ENCODE measurements at regions not wholly inside any gene's neighbourhood (a gene's known extent, or its start where the extent isn't known, plus 50 kb on each side); places are given as distances from the start of the nearest gene placed in this dataset.
A peak's percentile ranks its signal among the peaks of the same experiment; 100 is the strongest.

DNA sequence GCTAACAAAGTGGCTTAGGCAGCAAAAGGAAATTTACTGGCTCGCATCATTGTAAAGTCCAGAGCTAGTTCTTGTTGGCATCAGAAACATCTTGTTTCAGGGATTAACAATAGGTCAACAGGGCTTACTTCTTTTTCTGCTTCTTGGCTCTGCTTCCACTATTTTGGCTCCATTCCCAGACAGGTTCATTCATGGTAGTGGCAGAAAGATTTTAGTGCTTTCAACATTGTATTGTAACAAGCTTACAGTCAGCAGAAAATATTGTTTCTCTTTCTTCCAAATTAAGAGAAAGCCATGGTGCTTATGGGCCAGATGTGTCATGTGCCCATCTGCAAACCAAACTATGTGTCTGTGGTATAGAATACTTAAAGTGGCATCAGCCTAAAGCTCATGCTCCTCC lies 315.6 kb downstream of the RAB38 start:
- DNase-seq (ENCODE audit: low spot score) (no peak), ATAC-seq (ENCODE audit: insufficient number of reproducible peaks, low FRiP score, low read depth) (no peak)
- Histone ChIP-seq H3K27ac (no peak overlapping the region), H3K36me3 (no peaks in the 10 kb centered on the region), H3K27me3 (replicated peaks; ENCODE audit: insufficient read depth) (no peaks in the 10 kb centered on the region), H3K4me1 (ENCODE audit: control insufficient read depth in 1 of 2, low read depth in 2 of 2) (peaks cover 0 to 6% of the 10 kb centered on the region in 2 donors), H3K9me3 (no peaks in the 10 kb centered on the region), H3K4me3 (no peak overlapping the region)
- no peak for TF ChIP-seq CTCF (IDR thresholded peaks at IDR 0.05)

DNA sequence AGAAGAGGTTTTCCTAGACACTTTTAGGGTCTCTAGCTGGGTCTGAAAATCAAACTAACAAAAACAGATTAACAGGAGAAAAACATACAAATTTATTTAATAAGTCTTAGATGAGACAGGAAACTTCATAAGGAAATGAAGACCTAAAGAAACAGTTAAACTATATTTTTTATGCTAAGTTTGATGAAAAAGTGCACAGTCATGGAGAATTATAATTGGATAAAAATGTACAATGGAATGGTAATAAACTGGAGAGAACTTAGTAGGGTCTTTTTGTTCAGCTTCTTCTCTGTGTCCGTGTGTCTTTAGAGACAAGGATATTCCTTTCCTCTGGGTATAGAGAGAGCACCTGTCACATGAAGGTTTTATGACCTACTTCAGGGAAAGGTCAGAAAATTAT lies 323.4 kb downstream of the RAB38 start:
- H3K4me3 ChIP-seq: peak overlapping the region; percentile 45
- H3K4me1 ChIP-seq (ENCODE audit: control insufficient read depth in 1 of 2, low read depth in 2 of 2): peaks cover 0 to 15% of the 10 kb centered on the region in 2 donors
- peak overlapping the region; percentile 27 to 55 for H3K27ac ChIP-seq
- H3K36me3 ChIP-seq: no peaks in the 10 kb centered on the region
- no peaks in the 10 kb centered on the region for H3K9me3 ChIP-seq
- DNase-seq (ENCODE audit: low spot score): no peak
- ATAC-seq (ENCODE audit: insufficient number of reproducible peaks, low FRiP score, low read depth): no peak
- H3K27me3 ChIP-seq (replicated peaks; ENCODE audit: insufficient read depth): no peaks in the 10 kb centered on the region
- no peak for TF ChIP-seq CTCF (IDR thresholded peaks at IDR 0.05)

- H3K9me3 ChIP-seq: no peaks in the 10 kb centered on the region
- no peaks in the 10 kb centered on the region for H3K36me3 ChIP-seq
- H3K4me3 ChIP-seq: peak overlapping the region; percentile 45
- peak; percentile 53 for ATAC-seq (ENCODE audit: insufficient number of reproducible peaks, low FRiP score, low read depth)
- H3K27me3 ChIP-seq (replicated peaks; ENCODE audit: insufficient read depth): no peaks in the 10 kb centered on the region
- no peak for TF ChIP-seq CTCF (IDR thresholded peaks at IDR 0.05)
- DNase-seq (ENCODE audit: low spot score): no peak
- H3K27ac ChIP-seq: peak overlapping the region; percentile 27 to 55
- peaks cover 0 to 15% of the 10 kb centered on the region in 2 donors for H3K4me1 ChIP-seq (ENCODE audit: control insufficient read depth in 1 of 2, low read depth in 2 of 2)
Measured at GRCh38 chr11:87851234-87851633, 324.0 kb downstream of the RAB38 start.

DNA sequence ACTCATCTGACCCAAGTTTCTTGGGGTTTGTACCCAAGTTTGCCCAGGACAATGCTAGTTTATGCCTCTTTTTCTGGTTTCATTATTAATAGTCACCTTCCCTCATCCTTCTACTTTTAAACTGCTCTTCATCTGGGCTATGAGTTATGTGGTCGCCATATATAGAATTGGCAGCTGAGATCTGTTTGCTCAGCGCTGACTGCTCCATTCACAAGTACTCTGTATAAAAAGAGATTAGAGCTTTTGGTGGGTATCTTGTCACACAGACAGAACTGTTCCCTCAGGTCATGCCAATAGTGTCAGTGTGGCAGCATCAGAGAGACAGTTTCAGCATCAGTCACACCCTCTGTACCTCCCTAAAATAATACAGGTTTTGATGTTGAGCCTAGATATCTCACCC lies 326.0 kb downstream of the RAB38 start:
- Histone ChIP-seq H3K27ac (no peak overlapping the region), H3K36me3 (no peaks in the 10 kb centered on the region), H3K9me3 (no peaks in the 10 kb centered on the region), H3K4me3 (no peak overlapping the region), H3K27me3 (replicated peaks; ENCODE audit: insufficient read depth) (no peaks in the 10 kb centered on the region), H3K4me1 (ENCODE audit: control insufficient read depth in 1 of 2, low read depth in 2 of 2) (peaks cover 0 to 15% of the 10 kb centered on the region in 2 donors)
- DNase-seq (ENCODE audit: low spot score) (no peak), ATAC-seq (ENCODE audit: insufficient number of reproducible peaks, low FRiP score, low read depth) (no peak)
- no peak for TF ChIP-seq CTCF (IDR thresholded peaks at IDR 0.05)

DNA sequence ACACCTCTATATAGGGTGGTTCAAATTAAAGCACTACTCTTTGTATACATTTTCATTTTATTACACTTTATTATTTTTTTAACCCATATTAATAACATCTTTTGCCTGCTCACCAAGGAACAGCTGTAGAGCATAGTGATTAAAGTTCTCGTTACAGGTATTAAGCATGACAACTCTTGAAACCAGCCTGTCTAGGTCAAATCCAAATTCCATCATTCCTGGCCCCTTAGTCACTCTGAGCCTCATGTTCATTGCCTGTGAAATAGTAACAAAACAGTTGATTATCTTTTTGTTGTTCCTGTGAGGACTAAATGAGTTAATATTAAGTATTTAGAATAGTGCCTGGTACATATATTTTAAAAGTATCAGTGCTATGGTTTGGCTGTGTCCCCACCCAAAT lies 334.5 kb downstream of the RAB38 start:
- Histone ChIP-seq H3K4me1 (ENCODE audit: control insufficient read depth in 1 of 2, low read depth in 2 of 2) (no peaks in the 10 kb centered on the region), H3K4me3 (no peak overlapping the region), H3K27me3 (replicated peaks; ENCODE audit: insufficient read depth) (no peaks in the 10 kb centered on the region), H3K36me3 (no peaks in the 10 kb centered on the region), H3K27ac (no peak overlapping the region), H3K9me3 (no peaks in the 10 kb centered on the region)
- DNase-seq (ENCODE audit: low spot score) (no peak), ATAC-seq (ENCODE audit: insufficient number of reproducible peaks, low FRiP score, low read depth) (no peak)
- no peak for TF ChIP-seq CTCF (IDR thresholded peaks at IDR 0.05)
